DMS114 treated with DMSO at 0.1 percent for 48 hours (cell line): ENCODE measurements at regions not wholly inside any gene's neighbourhood (a gene's known extent, or its start where the extent isn't known, plus 50 kb on each side); places are given as distances from the start of the nearest gene placed in this dataset.

Source experiments
- DNase-seq: peaks from one replicate; lab custom pipeline; 2025; ENCODE audit not compliant: unreplicated experiment; lab: John Stamatoyannopoulos, UW

- DNase-seq: no peak
These were observed 450.8 kb upstream of the TLE4 start for GRCh38 chr9:79120941-79121340.

GRCh38 chr9:79123415-79123814 is 448.4 kb upstream of the TLE4 start:
- no peak for DNase-seq

GRCh38 chr9:79127661-79128060 is 444.1 kb upstream of the TLE4 start:
- no peak for DNase-seq

- DNase-seq: peak; percentile 19
These were observed 441.8 kb upstream of the TLE4 start for GRCh38 chr9:79129865-79130480.

- DNase-seq: no peak
These were observed 440.5 kb upstream of the TLE4 start for GRCh38 chr9:79131246-79131774.

- DNase-seq: no peak
These were observed 439.9 kb upstream of the TLE4 start for GRCh38 chr9:79131824-79132377.

GRCh38 chr9:79134654-79135053 is 437.1 kb upstream of the TLE4 start:
- DNase-seq: no peak

- DNase-seq: no peak
These were observed 435.9 kb upstream of the TLE4 start for GRCh38 chr9:79135681-79136415.

GRCh38 chr9:79140751-79141150 is 431.0 kb upstream of the TLE4 start:
- DNase-seq: no peak

GRCh38 chr9:79143211-79143610 is 428.6 kb upstream of the TLE4 start:
- DNase-seq: no peak

- no peak for DNase-seq
These were observed 426.3 kb upstream of the TLE4 start for GRCh38 chr9:79145442-79145841.

- no peak for DNase-seq
These were observed 422.2 kb upstream of the TLE4 start for GRCh38 chr9:79149585-79149984.

- no peak for DNase-seq
These were observed 420.0 kb upstream of the TLE4 start for GRCh38 chr9:79151791-79152190.

GRCh38 chr9:79152306-79152705 is 419.5 kb upstream of the TLE4 start:
- no peak for DNase-seq

GRCh38 chr9:79154806-79155205 is 417.0 kb upstream of the TLE4 start:
- no peak for DNase-seq

- DNase-seq: no peak
These were observed 416.5 kb upstream of the TLE4 start for GRCh38 chr9:79155308-79155707.

- DNase-seq: no peak
These were observed 408.2 kb upstream of the TLE4 start for GRCh38 chr9:79163544-79163943.

GRCh38 chr9:79164406-79164805 is 407.4 kb upstream of the TLE4 start:
- no peak for DNase-seq

GRCh38 chr9:79165020-79165780 is 406.6 kb upstream of the TLE4 start:
- DNase-seq: no peak

- DNase-seq: no peak
These were observed 405.8 kb upstream of the TLE4 start for GRCh38 chr9:79166005-79166404.

- DNase-seq: no peak
These were observed 401.1 kb upstream of the TLE4 start for GRCh38 chr9:79170643-79171042.

- DNase-seq: no peak
These were observed 397.8 kb upstream of the TLE4 start for GRCh38 chr9:79173932-79174331.
